DMS79 treated with DMSO at 0.1 percent for 48 hours (cell line): ENCODE measurements at regions not wholly inside any gene's neighbourhood (a gene's known extent, or its start where the extent isn't known, plus 50 kb on each side); places are given as distances from the start of the nearest gene placed in this dataset.
"Not testable (repeated sequence)": the region's sequence is repeated elsewhere in the genome, so short reads cannot be mapped to it uniquely, and the experiment has no call there.

Experiments
- DNase-seq: peaks from one replicate; lab custom pipeline; 2025; lab: John Stamatoyannopoulos, UW

DNA sequence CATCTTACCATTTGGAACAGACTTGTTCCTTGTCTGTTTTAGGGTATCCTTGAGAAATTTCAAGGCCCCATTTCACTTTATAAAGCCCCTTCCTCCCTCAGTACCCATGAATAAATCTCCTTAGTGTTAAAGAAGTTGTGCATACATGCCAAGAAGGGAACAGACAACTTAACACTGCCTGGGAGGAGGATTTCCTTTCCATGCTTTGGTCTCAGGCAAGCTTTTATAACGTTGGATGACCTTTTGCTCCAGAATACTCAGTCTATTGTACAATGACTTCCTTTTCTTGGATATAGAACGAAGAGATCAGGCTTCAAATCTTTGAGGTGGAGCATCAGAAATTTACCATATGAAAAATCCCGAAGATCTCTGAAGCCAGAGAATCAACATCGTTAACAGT, 551.4 kb downstream of the PRKD1 start:
- no peak for DNase-seq

DNA sequence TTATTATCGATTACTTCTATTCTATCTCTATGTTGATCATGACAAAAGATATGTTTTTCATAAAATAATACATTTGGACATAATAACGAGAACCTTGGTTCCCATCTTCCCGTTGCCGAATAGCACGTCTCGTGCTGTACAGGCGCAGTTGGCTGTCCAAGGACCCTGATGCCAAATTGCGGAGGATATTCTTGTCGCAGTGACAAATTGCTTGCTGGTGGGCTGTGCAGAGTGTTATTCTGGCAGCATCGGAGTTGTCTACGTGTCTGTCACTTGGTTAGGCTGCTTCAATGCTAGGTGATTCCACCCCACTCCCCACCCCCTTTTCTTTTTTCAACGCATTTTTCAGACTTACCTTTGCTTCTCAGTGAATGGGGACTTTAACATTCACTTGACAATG, 546.8 kb downstream of the PRKD1 start:
- DNase-seq: no peak

- no peak for DNase-seq
Measured at GRCh38 chr14:29388571-29388970, 539.1 kb downstream of the PRKD1 start.

DNA sequence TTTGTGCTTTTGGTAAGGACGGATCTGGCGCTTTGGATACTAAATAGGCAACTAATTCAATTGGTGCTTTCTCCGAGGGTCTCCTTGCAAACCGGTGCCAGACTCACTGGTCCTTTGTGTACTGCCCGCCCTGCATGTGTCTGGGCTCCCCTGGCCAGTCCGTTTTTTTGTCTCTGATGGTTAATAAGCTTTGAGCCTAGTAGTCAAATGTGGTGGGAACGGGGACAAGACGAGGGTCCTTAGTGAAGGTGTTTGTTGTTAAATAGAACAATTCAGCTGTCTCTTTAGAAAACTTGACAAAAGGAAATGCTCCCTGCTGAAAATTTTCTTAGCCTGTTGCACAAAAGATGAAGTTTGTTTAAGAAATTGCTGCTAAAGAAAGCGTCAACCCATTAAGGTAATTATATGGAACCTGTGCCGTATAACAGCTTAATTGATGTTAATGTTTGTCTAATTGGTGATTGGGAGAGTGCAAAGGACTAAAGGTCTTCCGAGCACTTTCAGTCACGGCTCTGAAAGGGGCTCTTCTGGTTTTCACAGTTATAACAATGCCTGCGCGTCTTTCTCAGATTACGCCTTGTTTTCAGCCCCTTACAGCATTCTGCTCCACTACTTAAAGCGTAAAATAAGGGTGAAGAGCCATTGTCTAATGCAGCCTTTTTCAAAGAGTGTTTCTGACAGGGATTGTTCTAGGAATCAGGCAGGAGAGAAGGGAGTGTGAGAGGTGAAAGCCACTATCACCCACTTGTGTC, 537.4 kb downstream of the PRKD1 start:
- no peak for DNase-seq

DNA sequence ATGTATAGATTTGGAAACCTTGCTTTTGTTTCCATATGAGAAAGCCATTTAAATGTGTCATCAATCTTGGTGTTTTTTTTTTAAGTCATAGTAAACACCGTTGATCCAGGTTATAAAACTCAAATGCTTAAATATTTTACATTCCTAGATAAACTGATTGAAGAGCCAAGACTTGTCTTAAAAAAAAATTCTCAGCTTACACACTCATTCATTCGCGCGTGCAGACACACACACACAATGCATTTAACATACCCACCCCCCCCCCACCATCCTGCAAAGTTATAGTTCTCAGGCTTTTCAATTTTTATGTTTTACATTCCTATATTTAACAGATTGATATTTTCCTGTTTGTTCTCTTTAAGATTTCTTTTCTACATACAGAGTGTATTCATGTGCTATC, 536.4 kb downstream of the PRKD1 start:
- DNase-seq: no peak

- no peak for DNase-seq
Measured at GRCh38 chr14:29391801-29392200, 535.8 kb downstream of the PRKD1 start.

- no peak for DNase-seq
Measured at GRCh38 chr14:29392287-29392686, 535.4 kb downstream of the PRKD1 start.

GRCh38 chr14:29403091-29403490, 524.6 kb downstream of the PRKD1 start:
- DNase-seq: no peak

DNA sequence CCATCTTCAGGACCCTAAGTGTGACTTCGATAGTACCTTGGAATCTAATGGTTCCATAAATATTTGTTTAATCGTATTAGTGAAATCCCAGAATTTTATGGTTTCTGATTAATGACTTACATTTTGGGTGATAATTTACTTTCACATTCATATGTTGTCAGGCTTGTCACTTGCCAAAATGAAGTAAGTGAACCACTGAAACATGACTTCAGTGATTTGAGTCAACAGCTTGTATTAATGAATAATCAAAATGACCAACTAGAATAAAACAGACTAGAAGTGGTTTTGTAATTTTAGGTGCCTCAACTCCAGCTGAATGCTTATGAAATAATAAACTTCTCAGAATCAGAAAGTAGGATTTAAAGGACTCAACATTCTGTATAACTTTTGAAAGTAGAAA, 517.1 kb downstream of the PRKD1 start:
- DNase-seq: no peak

- DNase-seq: not testable (repeated sequence)
Measured at GRCh38 chr14:29414931-29415330, 512.7 kb downstream of the PRKD1 start.

GRCh38 chr14:29419736-29420135, 507.9 kb downstream of the PRKD1 start:
- no peak for DNase-seq

DNA sequence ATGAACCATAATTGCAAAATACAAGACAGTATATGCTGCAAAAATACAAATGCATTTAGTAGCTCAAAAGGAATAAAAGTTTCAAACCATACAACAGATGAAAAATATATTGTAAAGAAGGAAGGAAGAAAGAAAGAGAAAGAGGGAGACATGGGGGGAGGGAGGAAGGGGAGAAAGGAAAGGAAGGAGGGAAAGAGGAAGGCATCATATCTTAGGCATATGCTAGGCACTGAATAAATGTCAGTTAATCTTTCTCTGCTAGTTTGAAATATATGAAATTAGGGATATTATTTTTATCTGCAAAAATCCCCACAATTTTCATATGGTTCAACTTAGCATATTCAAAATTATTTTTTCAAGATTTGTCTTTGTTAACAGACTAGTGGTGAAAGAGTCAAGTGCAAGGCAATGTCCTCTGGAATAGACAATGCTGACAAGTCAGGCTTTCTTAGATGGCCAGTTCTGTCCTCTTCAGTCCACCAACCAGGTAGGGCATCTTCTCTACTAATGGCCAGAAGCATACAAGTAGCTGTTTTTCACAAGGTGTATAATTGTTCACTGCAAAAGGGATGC, 506.4 kb downstream of the PRKD1 start:
- no peak for DNase-seq

GRCh38 chr14:29425705-29426482, 501.8 kb downstream of the PRKD1 start:
- no peak for DNase-seq

DNA sequence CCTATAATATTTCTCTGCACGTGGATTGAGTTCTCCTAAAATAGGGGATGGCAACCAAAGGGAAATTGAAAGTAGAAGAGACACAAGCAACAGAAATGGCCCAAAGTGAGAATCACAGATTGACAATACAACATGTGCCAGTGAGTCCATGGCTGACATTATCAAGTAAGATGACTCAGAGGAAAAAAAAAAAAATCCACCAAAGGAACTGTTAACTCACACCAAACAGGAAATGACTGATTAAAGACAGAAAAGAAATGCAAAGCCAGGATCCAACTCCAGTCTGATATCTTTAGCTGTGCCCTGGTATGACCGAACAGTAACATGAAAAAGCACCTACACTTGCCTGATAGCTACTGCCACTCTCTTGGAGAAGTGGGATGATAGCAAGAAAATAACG, 485.0 kb downstream of the PRKD1 start:
- DNase-seq: no peak

DNA sequence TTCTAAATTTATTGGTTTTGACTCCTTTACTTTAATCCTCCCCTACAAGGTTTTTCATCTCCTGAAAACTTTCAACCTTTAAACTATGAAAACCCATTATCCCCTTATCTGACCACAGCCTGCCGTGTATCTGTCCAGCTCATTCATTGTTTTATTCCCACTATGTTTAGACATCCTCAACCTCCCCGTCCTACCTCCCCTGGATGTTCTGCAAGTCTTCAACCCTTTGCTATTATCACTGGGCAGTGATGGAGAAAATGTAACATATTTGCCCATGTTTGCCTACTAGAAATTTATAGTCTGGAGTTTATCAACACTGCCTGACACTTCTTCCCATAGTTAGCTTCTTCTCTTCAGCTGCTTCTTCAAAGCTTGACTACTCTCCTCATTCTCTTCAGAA, 483.4 kb downstream of the PRKD1 start:
- no peak for DNase-seq

DNA sequence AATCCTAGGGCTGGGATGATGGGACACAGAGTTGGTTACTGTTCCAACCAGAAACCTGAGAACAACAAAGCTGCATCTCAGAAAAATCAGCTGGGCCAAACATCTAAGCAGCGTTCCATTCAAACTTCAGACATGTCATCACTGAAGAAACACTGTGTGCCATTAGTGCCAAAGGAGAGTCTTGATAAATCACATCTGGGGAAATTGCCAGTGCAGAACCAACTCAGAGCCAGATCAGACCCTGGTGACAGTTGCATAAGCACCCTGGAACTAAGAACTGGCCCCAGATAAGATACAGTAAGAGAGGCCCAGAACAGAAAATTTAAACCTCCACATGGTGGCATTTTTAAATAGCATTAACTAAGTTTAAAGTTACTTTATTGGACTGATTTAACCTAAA, 482.8 kb downstream of the PRKD1 start:
- DNase-seq: no peak

GRCh38 chr14:29446971-29447370, 480.7 kb downstream of the PRKD1 start:
- no peak for DNase-seq

- no peak for DNase-seq
Measured at GRCh38 chr14:29451941-29452340, 475.7 kb downstream of the PRKD1 start.

- no peak for DNase-seq
Measured at GRCh38 chr14:29453045-29453444, 474.6 kb downstream of the PRKD1 start.

GRCh38 chr14:29454026-29454693, 473.5 kb downstream of the PRKD1 start:
- DNase-seq: no peak

DNA sequence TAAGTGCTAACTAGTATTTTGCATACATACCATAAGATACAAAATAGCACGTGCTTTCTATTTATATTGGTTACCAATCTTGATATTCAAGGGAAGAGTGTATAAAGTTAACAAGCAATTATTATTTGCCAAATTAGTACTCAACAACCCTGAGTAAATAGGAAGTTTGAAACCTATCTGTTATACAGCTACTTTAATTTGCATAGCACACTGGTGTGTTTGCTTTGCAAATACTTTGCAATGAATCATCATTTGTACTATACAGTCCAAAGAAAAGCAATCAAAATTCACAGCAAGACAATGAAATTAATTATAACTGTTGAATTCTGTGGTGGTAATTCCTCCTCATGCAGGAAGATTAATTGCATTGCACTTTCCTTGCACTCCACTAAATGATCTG, 469.1 kb downstream of the PRKD1 start:
- no peak for DNase-seq

- no peak for DNase-seq
Measured at GRCh38 chr14:29459531-29459930, 468.1 kb downstream of the PRKD1 start.
